GM19351 (cell line): ENCODE measurements at regions not wholly inside any gene's neighbourhood (a gene's known extent, or its start where the extent isn't known, plus 50 kb on each side); places are given as distances from the start of the nearest gene placed in this dataset.
"Not testable (repeated sequence)": the region's sequence is repeated elsewhere in the genome, so short reads cannot be mapped to it uniquely, and the experiment has no call there.

Source experiments
- ATAC-seq: cut with Tn5 transposase; IDR thresholded peaks from one replicate; pipeline ENCODE4 v1.9.1; 2021; ENCODE audit warnings: mild to moderate bottlenecking, moderate library complexity; ENCODE audit not compliant: unreplicated experiment

- ATAC-seq = no peak
Observed at GRCh38 chr3:197373096-197373495, 74.7 kb upstream of the DLG1 start.

GRCh38 chr3:197372047-197372661 is 73.7 kb upstream of the DLG1 start:
- ATAC-seq = no peak

- no peak for ATAC-seq
Observed at GRCh38 chr3:197371591-197372046, 73.2 kb upstream of the DLG1 start.

GRCh38 chr3:197369545-197369944 is 71.1 kb upstream of the DLG1 start:
- no peak for ATAC-seq

GRCh38 chr3:197368821-197369220 is 70.4 kb upstream of the DLG1 start:
- no peak for ATAC-seq

GRCh38 chr3:197368330-197368729 is 69.9 kb upstream of the DLG1 start:
- ATAC-seq = no peak

- no peak for ATAC-seq
Observed at GRCh38 chr3:197367081-197367780, 68.8 kb upstream of the DLG1 start.

GRCh38 chr3:197366301-197367044 is 68.1 kb upstream of the DLG1 start:
- ATAC-seq = no peak

GRCh38 chr3:197365586-197365985 is 67.2 kb upstream of the DLG1 start:
- no peak for ATAC-seq

GRCh38 chr3:197364410-197365071 is 66.1 kb upstream of the DLG1 start:
- no peak for ATAC-seq

- ATAC-seq = no peak
Observed at GRCh38 chr3:197363553-197364409, 65.4 kb upstream of the DLG1 start.

GRCh38 chr3:197362081-197362480 is 63.7 kb upstream of the DLG1 start:
- no peak for ATAC-seq

GRCh38 chr3:197360095-197360494 is 61.7 kb upstream of the DLG1 start:
- not testable (repeated sequence) for ATAC-seq

GRCh38 chr3:197359476-197359875 is 61.1 kb upstream of the DLG1 start:
- ATAC-seq = not testable (repeated sequence)

- no peak for ATAC-seq
Observed at GRCh38 chr3:197356741-197357140, 58.3 kb upstream of the DLG1 start.

- no peak for ATAC-seq
Observed at GRCh38 chr3:197356275-197356674, 57.9 kb upstream of the DLG1 start.

- no peak for ATAC-seq
Observed at GRCh38 chr3:197355713-197356112, 57.3 kb upstream of the DLG1 start.

GRCh38 chr3:197354568-197355001 is 56.2 kb upstream of the DLG1 start:
- no peak for ATAC-seq

GRCh38 chr3:197353867-197354567 is 55.6 kb upstream of the DLG1 start:
- no peak for ATAC-seq
